K562 (cell line): ENCODE measurements at regions not wholly inside any gene's neighbourhood (a gene's known extent, or its start where the extent isn't known, plus 50 kb on each side); places are given as distances from the start of the nearest gene placed in this dataset.

Experiments
- ATAC-seq: fragments of 200-7000 bp; cut with Tn5 transposase; 3 replicates; pipeline ENCODE4 v1.9.1; 2020; ENCODE audit warnings: moderate library complexity
- BruUV-seq: library from RNA; stranded (reverse); fragments of 400-500 nt; replicated peaks from 2 replicates; lab custom pipeline; 2021; lab: Mats Ljungman, UMichigan
- CTCF ChIA-PET: fragments of 300-600 bp; formaldehyde crosslinking; extraction: SDS; loops from one replicate; lab custom pipeline; 2021; ENCODE audit warnings: low intra/inter-chr PET ratio; lab: Yijun Ruan, JAX
- POLR2A ChIA-PET: fragments of 300-600, 350-650 bp; sonication (Branson Sonifier 250); formaldehyde crosslinking; extraction: SDS; loops from one replicate; lab custom pipeline; 2021; ENCODE audit warnings: antibody characterized with exemption, inconsistent platforms; lab: Yijun Ruan, JAX
- DNase-seq, 4 experiments: peaks; one replicate each; pipeline versions ENCODE4 v3.0.0 to v3.0.0-alpha.2; 2011 to 2018; ENCODE audit warnings: low spot score in 3 of 4, mixed read lengths in 3 of 4; ENCODE audit errors: extremely low read depth in 1 of 4
- FAIRE-seq: peaks from 2 replicates; lab custom pipeline; 2011; peaks lifted over from hg19 to GRCh38; lab: Jason Lieb, UNC
- H2AFZ ChIP-seq: 2 replicates; pipeline ENCODE4 v1.6.0; 2011; ENCODE audit warnings: low read depth, low read length, control low read depth, inconsistent platforms
- H3K27ac ChIP-seq: fragments of 200-600 bp; 3 replicates; pipeline ENCODE4 v1.8.0; 2011; ENCODE audit warnings: low read depth, mild to moderate bottlenecking, control low read depth, inconsistent platforms, low read length, moderate library complexity, mixed read lengths; ENCODE audit errors: extremely low read depth
- H3K27me3 ChIP-seq, 2 experiments: fragments of 300-600 bp in 1 of 2; 2 replicates in 1 of 2; 3 replicates in 1 of 2; pipeline versions ENCODE4 v1.6.0 to v1.8.0; 2011; ENCODE audit warnings: inconsistent platforms in 2 of 2, low read length in 2 of 2, mild to moderate bottlenecking in 1 of 2, mixed read lengths in 1 of 2, moderate library complexity in 1 of 2; ENCODE audit not compliant: control insufficient read depth in 2 of 2, insufficient read depth in 2 of 2
- H3K36me3 ChIP-seq: fragments of 300-600 bp; 3 replicates; pipeline ENCODE4 v1.8.0; 2011; ENCODE audit warnings: mild to moderate bottlenecking, low read length, inconsistent platforms; ENCODE audit not compliant: control insufficient read depth, insufficient read depth
- H3K4me1 ChIP-seq, 2 experiments: fragments of 200-600 bp in 1 of 2; replicated peaks in 1 of 2; 2 replicates in 1 of 2; 3 replicates in 1 of 2; pipeline versions ENCODE4 v1.5.1 to v1.8.0; 2011; ENCODE audit warnings: inconsistent platforms in 2 of 2, low read length in 2 of 2, mild to moderate bottlenecking in 1 of 2, mixed read lengths in 1 of 2, moderate library complexity in 1 of 2; ENCODE audit not compliant: control insufficient read depth in 2 of 2, insufficient read depth in 2 of 2
- H3K4me2 ChIP-seq: 2 replicates; pipeline ENCODE4 v1.6.1; 2011; ENCODE audit warnings: low read length, control low read depth, inconsistent platforms, mixed read lengths; ENCODE audit not compliant: insufficient read depth
- H3K4me3 ChIP-seq: fragments of 200-600 bp; sonication (generic), shearing (Covaris generic); 2 replicates; pipeline ENCODE4 v1.5.1; 2016; ENCODE audit warnings: control low read depth, inconsistent platforms
- H3K79me2 ChIP-seq: fragments of 200-600 bp; 3 replicates; pipeline ENCODE4 v1.8.0; 2011; ENCODE audit warnings: low read length, inconsistent platforms; ENCODE audit not compliant: control insufficient read depth, insufficient read depth
- H3K9ac ChIP-seq, 2 experiments: 2 replicates each; pipeline versions ENCODE4 v1.6.0 to v1.6.1; 2011; ENCODE audit warnings: low read depth in 2 of 2, low read length in 2 of 2, control low read depth in 1 of 2, inconsistent platforms in 1 of 2, mild to moderate bottlenecking in 1 of 2, mixed read lengths in 1 of 2; ENCODE audit not compliant: insufficient read depth in 1 of 2
- H3K9me1 ChIP-seq: one replicate; pipeline ENCODE4 v1.6.0; 2011; ENCODE audit warnings: inconsistent platforms, mild to moderate bottlenecking, low read length, moderate library complexity; ENCODE audit not compliant: control insufficient read depth, insufficient read depth
- H3K9me3 ChIP-seq: replicated peaks from 2 replicates; pipeline ENCODE4 v1.5.1; 2011; ENCODE audit warnings: low read depth, low read length, inconsistent platforms; ENCODE audit not compliant: control insufficient read depth, insufficient read depth
- H4K20me1 ChIP-seq: replicated peaks from 2 replicates; pipeline ENCODE4 v1.6.1; 2011; ENCODE audit warnings: low read length, inconsistent platforms, mixed read lengths; ENCODE audit not compliant: control insufficient read depth, insufficient read depth
- KHSRP ChIP-seq: fragments of 450-650 bp; IDR thresholded peaks from 2 replicates; pipeline ENCODE4 v1.6.1; 2017
- PCBP2 ChIP-seq: fragments of 200-400 bp; formaldehyde crosslinking; IDR thresholded peaks from 2 replicates; pipeline ENCODE4 v1.6.1; 2018; ENCODE audit warnings: low read length, low read depth, mild to moderate bottlenecking, moderate library complexity; ENCODE audit not compliant: poor library complexity, severe bottlenecking
- RB1 ChIP-seq: fragments of 450-650 bp; IDR thresholded peaks from 2 replicates; pipeline ENCODE4 v1.6.1; 2017; ENCODE audit warnings: low read depth, mild to moderate bottlenecking
- THAP12 ChIP-seq: fragments of 250-450 bp; sonication (Bioruptor Pico); IDR thresholded peaks from 2 replicates; pipeline ENCODE4 v1.9.0; 2021; ENCODE audit warnings: mild to moderate bottlenecking, inconsistent platforms
- TSC22D4 ChIP-seq: fragments of 450-650 bp; IDR thresholded peaks from 2 replicates; pipeline ENCODE4 v1.6.1; 2016; ENCODE audit warnings: missing genetic modification characterization, missing biosample characterization, control low read depth
- ZNF511 ChIP-seq: sonication (generic); formaldehyde crosslinking; IDR thresholded peaks from 2 replicates; pipeline ENCODE4 v1.8.0; 2022; ENCODE audit warnings: mild to moderate bottlenecking, missing genetic modification reagents
- ZNF551 ChIP-seq: fragments of 250-450 bp; sonication (Bioruptor Pico); IDR thresholded peaks from 2 replicates; pipeline ENCODE4 v1.5.0; 2021; ENCODE audit warnings: mild to moderate bottlenecking, moderate library complexity
- ZNF655 ChIP-seq: fragments of 250-450 bp; sonication (Bioruptor Pico); IDR thresholded peaks from 2 replicates; pipeline ENCODE4 v1.5.0; 2021
- ZNF717 ChIP-seq: fragments of 250-450 bp; sonication (Bioruptor Pico); IDR thresholded peaks from 2 replicates; pipeline ENCODE4 v1.5.0; 2021
- WGBS: fragments of 100-300 bp; shearing (Covaris generic); methylation state at CpG from one replicate; pipeline ENCODE4 v1.1.6; 2016; ENCODE audit warnings: low coverage, mixed read lengths; ENCODE audit not compliant: insufficient coverage; ENCODE audit errors: missing lambda C conversion rate; 5-methylcytosine and 5-hydroxymethylcytosine counted together
- in situ Hi-C: fragments of 300-500 bp; cut with MboI; formaldehyde crosslinking; loops from 4 replicates; pipeline ENCODE4 v1.15.0; 2018; ENCODE audit warnings: inconsistent platforms, mixed read lengths
- intact Hi-C: fragments of 100-400 bp; cut with micrococcal nuclease; formaldehyde crosslinking; loops from 2 replicates; pipeline ENCODE4 v1.14.2; 2022

GRCh38 chr12:86698641-86698980 is 442.4 kb upstream of the MGAT4C start (continued):
- TF ChIP-seq THAP12 (CRISPR knock-in tag): no peak
- no peak for TF ChIP-seq ZNF551 (CRISPR knock-in tag)
- TF ChIP-seq KHSRP: no peak
- no peak for TF ChIP-seq ZNF717 (CRISPR knock-in tag)

- intact Hi-C loops: no loop called here
- 0% methylated on average over 2 of the region's 2 CpGs for WGBS
- Histone ChIP-seq H3K4me3 (no peak overlapping the region), H3K36me3 (no peaks in the 10 kb centered on the region), H3K4me1 (no peaks in the 10 kb centered on the region), H3K79me2 (no peaks in the 10 kb centered on the region)
- DNase-seq: no peak
- CTCF ChIA-PET: no interaction called here
- BruUV-seq: no TSS peak
- POLR2A ChIA-PET: no interaction called here
- TF ChIP-seq ZNF655 (CRISPR knock-in tag): no peak
- TF ChIP-seq TSC22D4: no peak
- TF ChIP-seq ZNF511 (CRISPR knock-in tag): no peak
- no peak for TF ChIP-seq PCBP2
- TF ChIP-seq RB1: no peak
- TF ChIP-seq, all 486 proteins: peak for 0
- no peaks in the 10 kb centered on the region for H3K9me3 ChIP-seq
- no peaks in the 10 kb centered on the region for H4K20me1 ChIP-seq
- H3K27me3 ChIP-seq: no peaks in the 10 kb centered on the region
- ATAC-seq: no peak
- no peak overlapping the region for H3K27ac ChIP-seq
- no peaks in the 10 kb centered on the region for H3K9me1 ChIP-seq
- FAIRE-seq: no peak
- H3K9ac ChIP-seq: no peak overlapping the region
- in situ Hi-C loops: no loop called here
- H3K4me2 ChIP-seq: no peak overlapping the region
- no peak overlapping the region for H2AFZ ChIP-seq
Measured at GRCh38 chr12:86697916-86698640, 441.9 kb upstream of the MGAT4C start.
